GM23338 (cell line): ENCODE measurements at regions not wholly inside any gene's neighbourhood (a gene's known extent, or its start where the extent isn't known, plus 50 kb on each side); places are given as distances from the start of the nearest gene placed in this dataset.

ENCODE experiments used
- ATAC-seq: fragments of 200-7000 bp; cut with Tn5 transposase; 3 replicates; pipeline ENCODE4 v1.9.1; 2020
- DNase-seq: peaks from one replicate; pipeline ENCODE4 v3.0.0-alpha.2; 2015; ENCODE audit warnings: low spot score
- H2AFZ ChIP-seq: fragments of 200-600 bp; sonication (generic); 2 replicates; pipeline ENCODE4 v1.8.0; 2016; ENCODE audit warnings: antibody characterized with exemption, mild to moderate bottlenecking, moderate library complexity
- H3F3A ChIP-seq: fragments of 200-600 bp; sonication (generic); replicated peaks from 2 replicates; pipeline ENCODE4 v1.8.0; 2017; ENCODE audit warnings: antibody characterized with exemption, mixed run types, low read depth
- H3K27ac ChIP-seq: fragments of 200-600 bp; sonication (generic); 2 replicates; pipeline ENCODE4 v1.6.1; 2016; ENCODE audit warnings: low read depth
- H3K27me3 ChIP-seq: fragments of 200-600 bp; sonication (generic); 2 replicates; pipeline ENCODE4 v1.8.0; 2016; ENCODE audit warnings: mild to moderate bottlenecking, mixed run types, moderate library complexity; ENCODE audit not compliant: insufficient read depth
- H3K36me3 ChIP-seq: fragments of 200-600 bp; sonication (generic); 2 replicates; pipeline ENCODE4 v1.8.0; 2016; ENCODE audit warnings: mild to moderate bottlenecking; ENCODE audit not compliant: insufficient read depth
- H3K4me1 ChIP-seq: fragments of 200-600 bp; sonication (generic); 2 replicates; pipeline ENCODE4 v1.8.0; 2016; ENCODE audit warnings: mild to moderate bottlenecking, moderate library complexity; ENCODE audit not compliant: insufficient read depth
- H3K4me2 ChIP-seq: fragments of 200-600 bp; sonication (generic); 2 replicates; pipeline ENCODE4 v1.7.1; 2017; ENCODE audit warnings: mixed run types
- H3K4me3 ChIP-seq: fragments of 200-600 bp; sonication (generic); 2 replicates; pipeline ENCODE4 v1.6.1; 2016; ENCODE audit warnings: mixed run types
- H3K79me2 ChIP-seq: fragments of 200-600 bp; sonication (generic); replicated peaks from 2 replicates; pipeline ENCODE4 v1.8.0; 2017; ENCODE audit warnings: mild to moderate bottlenecking; ENCODE audit not compliant: insufficient read depth
- H3K9me2 ChIP-seq: fragments of 200-600 bp; sonication (generic); 2 replicates; pipeline ENCODE4 v1.8.0; 2017; ENCODE audit not compliant: insufficient read depth
- H4K20me1 ChIP-seq: fragments of 200-600 bp; sonication (generic); replicated peaks from 2 replicates; pipeline ENCODE4 v1.8.0; 2017; ENCODE audit warnings: mild to moderate bottlenecking; ENCODE audit not compliant: insufficient read depth
- H3K27ac Mint-ChIP-seq: 2 replicates; pipeline ENCODE4 v1.8.0; 2020; ENCODE audit warnings: inconsistent platforms, mild to moderate bottlenecking, moderate library complexity, mixed read lengths
- H3K27me3 Mint-ChIP-seq: 3 replicates; pipeline ENCODE4 v1.8.0; 2022; ENCODE audit warnings: low read depth, mild to moderate bottlenecking, moderate library complexity, mixed read lengths, inconsistent platforms; ENCODE audit not compliant: insufficient read depth, poor library complexity
- H3K36me3 Mint-ChIP-seq: 3 replicates; pipeline ENCODE4 v1.8.0; 2021; ENCODE audit warnings: low read depth, mild to moderate bottlenecking, inconsistent platforms, moderate library complexity, mixed read lengths
- H3K4me1 Mint-ChIP-seq: 3 replicates; pipeline ENCODE4 v1.8.0; 2020; ENCODE audit warnings: mild to moderate bottlenecking, inconsistent platforms, mixed read lengths
- H3K4me3 Mint-ChIP-seq: 3 replicates; pipeline ENCODE4 v1.8.0; 2021; ENCODE audit warnings: moderate library complexity, mild to moderate bottlenecking, inconsistent platforms, mixed read lengths
- H3K9me3 Mint-ChIP-seq: 3 replicates; pipeline ENCODE4 v1.8.0; 2020; ENCODE audit warnings: moderate library complexity, mild to moderate bottlenecking, inconsistent platforms, mixed read lengths
- CTCF ChIP-seq, 2 experiments: fragments of 200-600 bp in 1 of 2; sonication (generic) in 1 of 2; conservative IDR thresholded peaks; 2 replicates each; pipeline versions ENCODE4 v1.5.1 to v1.6.1; 2016 to 2017; ENCODE audit warnings: antibody characterized with exemption in 2 of 2, low read depth in 2 of 2, mild to moderate bottlenecking in 2 of 2, moderate library complexity in 1 of 2
- JUNB ChIP-seq: IDR thresholded peaks from one replicate; pipeline ENCODE4 v1.6.1; 2016; ENCODE audit warnings: antibody characterized with exemption; ENCODE audit not compliant: unreplicated experiment
- POLR2AphosphoS5 ChIP-seq: IDR thresholded peaks from 2 replicates; pipeline ENCODE4 v1.6.1; 2016; ENCODE audit warnings: antibody characterized with exemption, low read depth
- ZNF331 ChIP-seq: fragments of 250-450 bp; sonication (Bioruptor Pico); IDR thresholded peaks from 2 replicates; pipeline ENCODE4 v1.5.0; 2020; ENCODE audit warnings: low read depth, mild to moderate bottlenecking, moderate library complexity
- TF ChIP-seq, protein P1 (sequence below): fragments of 250-450 bp; sonication (Bioruptor Pico); IDR thresholded peaks from 2 replicates; pipeline ENCODE4 v1.5.0; 2020; ENCODE audit warnings: mild to moderate bottlenecking, moderate library complexity

- TF ChIP-seq, protein P1, sequence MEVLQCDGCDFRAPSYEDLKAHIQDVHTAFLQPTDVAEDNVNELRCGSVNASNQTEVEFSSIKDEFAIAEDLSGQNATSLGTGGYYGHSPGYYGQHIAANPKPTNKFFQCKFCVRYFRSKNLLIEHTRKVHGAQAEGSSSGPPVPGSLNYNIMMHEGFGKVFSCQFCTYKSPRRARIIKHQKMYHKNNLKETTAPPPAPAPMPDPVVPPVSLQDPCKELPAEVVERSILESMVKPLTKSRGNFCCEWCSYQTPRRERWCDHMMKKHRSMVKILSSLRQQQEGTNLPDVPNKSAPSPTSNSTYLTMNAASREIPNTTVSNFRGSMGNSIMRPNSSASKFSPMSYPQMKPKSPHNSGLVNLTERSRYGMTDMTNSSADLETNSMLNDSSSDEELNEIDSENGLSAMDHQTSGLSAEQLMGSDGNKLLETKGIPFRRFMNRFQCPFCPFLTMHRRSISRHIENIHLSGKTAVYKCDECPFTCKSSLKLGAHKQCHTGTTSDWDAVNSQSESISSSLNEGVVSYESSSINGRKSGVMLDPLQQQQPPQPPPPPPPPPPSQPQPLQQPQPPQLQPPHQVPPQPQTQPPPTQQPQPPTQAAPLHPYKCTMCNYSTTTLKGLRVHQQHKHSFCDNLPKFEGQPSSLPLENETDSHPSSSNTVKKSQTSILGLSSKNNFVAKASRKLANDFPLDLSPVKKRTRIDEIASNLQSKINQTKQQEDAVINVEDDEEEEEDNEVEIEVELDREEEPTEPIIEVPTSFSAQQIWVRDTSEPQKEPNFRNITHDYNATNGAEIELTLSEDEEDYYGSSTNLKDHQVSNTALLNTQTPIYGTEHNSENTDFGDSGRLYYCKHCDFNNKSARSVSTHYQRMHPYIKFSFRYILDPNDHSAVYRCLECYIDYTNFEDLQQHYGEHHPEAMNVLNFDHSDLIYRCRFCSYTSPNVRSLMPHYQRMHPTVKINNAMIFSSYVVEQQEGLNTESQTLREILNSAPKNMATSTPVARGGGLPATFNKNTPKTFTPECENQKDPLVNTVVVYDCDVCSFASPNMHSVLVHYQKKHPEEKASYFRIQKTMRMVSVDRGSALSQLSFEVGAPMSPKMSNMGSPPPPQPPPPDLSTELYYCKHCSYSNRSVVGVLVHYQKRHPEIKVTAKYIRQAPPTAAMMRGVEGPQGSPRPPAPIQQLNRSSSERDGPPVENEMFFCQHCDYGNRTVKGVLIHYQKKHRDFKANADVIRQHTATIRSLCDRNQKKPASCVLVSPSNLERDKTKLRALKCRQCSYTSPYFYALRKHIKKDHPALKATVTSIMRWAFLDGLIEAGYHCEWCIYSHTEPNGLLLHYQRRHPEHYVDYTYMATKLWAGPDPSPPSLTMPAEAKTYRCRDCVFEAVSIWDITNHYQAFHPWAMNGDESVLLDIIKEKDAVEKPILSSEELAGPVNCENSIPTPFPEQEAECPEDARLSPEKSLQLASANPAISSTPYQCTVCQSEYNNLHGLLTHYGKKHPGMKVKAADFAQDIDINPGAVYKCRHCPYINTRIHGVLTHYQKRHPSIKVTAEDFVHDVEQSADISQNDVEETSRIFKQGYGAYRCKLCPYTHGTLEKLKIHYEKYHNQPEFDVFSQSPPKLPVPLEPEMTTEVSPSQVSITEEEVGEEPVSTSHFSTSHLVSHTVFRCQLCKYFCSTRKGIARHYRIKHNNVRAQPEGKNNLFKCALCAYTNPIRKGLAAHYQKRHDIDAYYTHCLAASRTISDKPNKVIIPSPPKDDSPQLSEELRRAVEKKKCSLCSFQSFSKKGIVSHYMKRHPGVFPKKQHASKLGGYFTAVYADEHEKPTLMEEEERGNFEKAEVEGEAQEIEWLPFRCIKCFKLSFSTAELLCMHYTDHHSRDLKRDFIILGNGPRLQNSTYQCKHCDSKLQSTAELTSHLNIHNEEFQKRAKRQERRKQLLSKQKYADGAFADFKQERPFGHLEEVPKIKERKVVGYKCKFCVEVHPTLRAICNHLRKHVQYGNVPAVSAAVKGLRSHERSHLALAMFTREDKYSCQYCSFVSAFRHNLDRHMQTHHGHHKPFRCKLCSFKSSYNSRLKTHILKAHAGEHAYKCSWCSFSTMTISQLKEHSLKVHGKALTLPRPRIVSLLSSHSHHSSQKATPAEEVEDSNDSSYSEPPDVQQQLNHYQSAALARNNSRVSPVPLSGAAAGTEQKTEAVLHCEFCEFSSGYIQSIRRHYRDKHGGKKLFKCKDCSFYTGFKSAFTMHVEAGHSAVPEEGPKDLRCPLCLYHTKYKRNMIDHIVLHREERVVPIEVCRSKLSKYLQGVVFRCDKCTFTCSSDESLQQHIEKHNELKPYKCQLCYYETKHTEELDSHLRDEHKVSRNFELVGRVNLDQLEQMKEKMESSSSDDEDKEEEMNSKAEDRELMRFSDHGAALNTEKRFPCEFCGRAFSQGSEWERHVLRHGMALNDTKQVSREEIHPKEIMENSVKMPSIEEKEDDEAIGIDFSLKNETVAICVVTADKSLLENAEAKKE (CRISPR knock-in tag): no peak
- TF ChIP-seq CTCF (conservative IDR thresholded peaks at IDR 0.05; ENCODE audit: low read depth in 2 of 2) (no peak), ZNF331 (CRISPR knock-in tag) (no peak)
Measured at GRCh38 chr12:58026426-58026825, 85.1 kb downstream of the ATP23 start (continued).

DNA sequence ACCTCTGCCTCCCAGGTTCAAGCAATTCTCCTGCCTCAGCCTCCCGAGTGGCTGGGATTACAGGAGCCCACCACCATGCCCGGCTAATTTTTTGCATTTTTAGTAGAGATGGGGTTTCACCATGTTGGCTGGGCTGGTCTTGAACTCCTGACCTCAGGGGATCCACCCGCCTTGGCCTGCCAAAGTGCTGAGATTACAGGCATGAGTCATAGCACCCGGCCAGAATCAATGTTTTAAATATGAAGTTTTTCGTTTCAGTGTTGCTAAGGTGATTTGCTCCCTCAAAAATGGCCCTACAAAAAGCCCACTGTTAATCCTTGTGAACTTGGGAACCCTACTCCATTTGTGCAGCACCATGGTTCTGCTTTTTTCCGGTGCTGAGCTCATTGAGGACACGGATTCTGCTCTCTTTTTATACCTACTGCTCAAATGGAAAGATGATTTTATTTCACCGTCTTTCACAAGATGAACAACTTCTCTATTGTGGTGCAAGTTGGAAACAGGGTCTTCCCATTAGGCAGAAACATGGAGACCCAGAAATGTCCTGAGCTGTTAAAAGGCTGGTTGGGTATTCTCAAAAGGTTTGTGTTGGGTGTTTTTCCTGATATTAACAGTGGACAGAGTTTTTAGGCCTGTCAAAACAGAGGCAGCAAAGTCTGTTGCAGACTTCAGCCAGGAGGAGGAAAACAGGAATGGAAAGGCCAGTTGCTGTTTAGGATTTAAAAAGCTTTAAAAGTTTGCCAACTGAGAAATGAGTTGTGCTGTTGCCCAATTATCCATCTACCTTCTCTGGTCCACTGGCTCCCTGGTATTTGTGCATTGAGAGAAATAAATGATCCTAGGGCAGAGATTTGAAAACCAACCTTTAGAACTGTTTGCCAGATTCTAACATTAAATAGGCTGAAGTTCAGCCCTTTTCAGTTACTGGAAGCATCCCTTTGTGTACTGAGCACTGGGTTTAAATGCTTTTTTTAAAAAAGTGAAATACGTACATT, 85.8 kb downstream of the ATP23 start:
- DNase-seq (no peak), ATAC-seq (no peak)
- no peaks in the 10 kb centered on the region for H3K4me1 Mint-ChIP-seq
- H3K27me3 ChIP-seq: no peaks in the 10 kb centered on the region
- peaks cover 22% of the 10 kb centered on the region for H3K9me3 Mint-ChIP-seq
- TF ChIP-seq JUNB (no peak), POLR2AphosphoS5 (no peak)
- peaks cover 4% of the 10 kb centered on the region; the same call in 1 of the 2 replicates for H3K9me2 ChIP-seq
- H2AFZ ChIP-seq: no peak overlapping the region
- no peak overlapping the region for H3K27ac Mint-ChIP-seq
- H3F3A ChIP-seq: no peaks in the 10 kb centered on the region
- H3K27me3 Mint-ChIP-seq: no peaks in the 10 kb centered on the region
- H3K4me1 ChIP-seq: no peaks in the 10 kb centered on the region
- H3K27ac ChIP-seq: no peak overlapping the region
- no peaks in the 10 kb centered on the region for H3K79me2 ChIP-seq
- H3K4me3 Mint-ChIP-seq: no peak overlapping the region
- no peak overlapping the region for H3K4me2 ChIP-seq
- peaks cover 5% of the 10 kb centered on the region; the same call in 2 of the 3 replicates for H3K36me3 Mint-ChIP-seq
- no peak overlapping the region for H3K4me3 ChIP-seq
- no peaks in the 10 kb centered on the region for H4K20me1 ChIP-seq
- H3K36me3 ChIP-seq: no peaks in the 10 kb centered on the region
